HG02884 (cell line): ENCODE measurements at regions not wholly inside any gene's neighbourhood (a gene's known extent, or its start where the extent isn't known, plus 50 kb on each side); places are given as distances from the start of the nearest gene placed in this dataset.

Source experiments
- ATAC-seq: cut with Tn5 transposase; IDR thresholded peaks from one replicate; pipeline ENCODE4 v1.9.1; 2021; ENCODE audit warnings: mild to moderate bottlenecking, moderate library complexity; ENCODE audit not compliant: unreplicated experiment

- ATAC-seq: no peak
These were observed 248.6 kb upstream of the VEGFC start for GRCh38 chr4:177041356-177041755.

DNA sequence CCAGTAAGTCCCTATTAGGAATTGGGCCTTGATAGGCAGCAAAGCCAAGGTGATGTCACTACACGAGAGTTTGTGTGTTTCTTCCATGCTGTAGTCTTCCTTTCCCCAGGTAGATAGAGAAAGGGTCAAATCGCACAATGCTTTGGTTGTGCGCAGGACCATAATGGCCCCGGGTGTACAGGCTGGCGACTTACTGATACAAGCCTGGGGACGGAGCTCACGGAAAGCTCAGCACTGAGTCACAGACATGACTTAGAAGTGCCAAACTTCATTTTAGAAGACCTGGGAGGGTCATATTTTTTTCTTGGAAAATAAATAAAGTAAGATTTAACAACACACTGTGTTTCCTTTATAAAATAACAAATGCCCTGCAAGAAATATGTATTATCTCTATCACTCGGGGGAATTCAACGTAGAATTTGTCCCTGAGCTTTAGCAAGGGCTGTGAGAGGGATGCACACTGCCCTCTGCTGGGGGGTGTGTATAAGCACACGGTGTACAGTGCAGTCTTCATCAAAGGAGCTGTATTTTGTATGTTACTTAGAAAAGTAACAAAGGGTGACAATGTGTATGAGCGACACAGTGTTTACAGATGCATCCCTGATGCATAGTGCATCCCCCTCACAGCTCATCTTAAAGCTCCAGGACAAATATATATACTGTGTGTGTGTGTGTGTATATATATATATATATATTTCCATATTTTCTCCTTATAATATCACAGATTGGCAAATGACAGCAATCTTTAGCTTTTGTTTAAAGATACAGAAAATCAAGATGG lies 254.5 kb upstream of the VEGFC start:
- peak; percentile 86 for ATAC-seq

DNA sequence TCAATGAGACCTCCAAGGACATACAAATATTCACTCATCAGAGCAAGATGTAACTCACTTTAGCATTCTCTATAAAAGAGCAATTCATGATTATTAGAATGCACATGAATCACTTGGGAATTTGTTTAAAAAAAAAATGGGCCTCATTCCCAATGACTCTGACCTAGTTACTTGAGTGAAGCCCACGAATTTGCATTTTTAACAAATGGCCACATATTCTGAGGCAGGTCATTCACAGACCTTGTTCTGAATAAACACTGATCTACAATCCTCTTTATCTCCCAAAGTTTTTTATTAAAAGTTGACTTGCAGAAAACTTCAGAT lies 255.1 kb upstream of the VEGFC start:
- no peak for ATAC-seq

- peak; percentile 83 for ATAC-seq
These were observed 258.1 kb upstream of the NEIL3 start for GRCh38 chr4:177051473-177052060.

GRCh38 chr4:177052211-177052934 lies 257.3 kb upstream of the NEIL3 start:
- ATAC-seq: no peak

DNA sequence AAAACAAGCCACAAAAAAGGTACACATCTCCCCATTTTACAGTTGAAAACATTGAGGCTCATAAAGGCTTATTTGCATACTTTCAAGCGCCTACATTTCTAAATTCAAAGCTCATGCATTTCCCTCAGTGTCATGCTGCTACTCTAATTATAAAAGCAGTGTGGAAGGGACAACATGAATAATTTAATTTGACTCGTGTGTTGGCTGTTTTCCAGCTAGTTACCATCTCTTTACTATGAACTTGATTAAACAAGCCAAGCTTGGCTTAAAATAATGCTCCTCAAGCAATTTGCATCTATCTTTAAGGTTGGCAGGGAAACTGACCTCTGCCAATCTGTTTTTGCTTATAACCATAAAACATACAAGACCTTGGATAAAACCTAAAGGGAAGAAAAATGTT lies 252.5 kb upstream of the NEIL3 start:
- ATAC-seq: no peak

DNA sequence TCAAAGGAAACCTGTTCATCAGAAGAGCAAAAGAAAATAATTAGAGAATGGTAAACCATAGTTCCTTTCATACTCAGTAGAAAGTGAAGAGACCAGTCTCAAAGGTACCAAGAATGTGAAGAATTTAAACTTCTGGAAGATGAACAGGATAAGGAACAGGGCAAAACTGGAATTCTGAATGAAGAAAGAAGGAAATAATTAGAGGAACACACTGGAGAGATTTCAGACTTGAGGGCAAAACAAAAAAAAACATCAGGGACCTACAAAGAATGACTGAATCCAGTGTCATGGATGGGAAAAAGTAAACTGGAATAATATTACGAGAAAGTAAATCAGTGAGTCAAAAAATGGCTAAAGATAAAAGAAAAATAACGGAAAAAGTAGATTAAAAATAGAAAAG lies 245.6 kb upstream of the NEIL3 start:
- ATAC-seq: no peak

GRCh38 chr4:177064729-177065394 lies 244.8 kb upstream of the NEIL3 start:
- ATAC-seq: no peak

GRCh38 chr4:177066746-177067145 lies 242.9 kb upstream of the NEIL3 start:
- ATAC-seq: no peak

DNA sequence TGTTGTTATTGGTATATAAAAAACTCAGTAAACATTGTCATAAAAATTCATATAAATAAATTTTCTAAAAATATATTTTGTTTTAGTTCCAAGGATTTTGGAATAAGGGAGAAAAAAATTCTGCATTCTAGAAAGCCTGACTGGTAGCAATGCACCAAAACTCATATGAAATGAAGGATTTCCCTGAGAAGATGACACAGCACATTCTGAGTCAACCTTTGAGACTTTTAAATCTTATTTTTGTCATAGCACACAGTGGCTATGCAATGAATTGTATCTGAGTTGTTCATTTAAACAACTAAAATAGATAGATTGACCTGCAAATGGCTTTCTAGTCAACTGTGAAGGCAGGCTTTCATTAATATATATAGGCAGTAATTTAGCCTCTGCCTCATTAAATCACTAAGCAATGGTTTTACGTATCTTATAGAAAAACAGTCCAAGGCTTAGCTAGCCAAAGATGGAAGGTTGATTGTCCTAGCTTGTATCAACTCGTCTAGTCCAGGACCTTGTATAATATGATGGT lies 239.1 kb upstream of the NEIL3 start:
- no peak for ATAC-seq

DNA sequence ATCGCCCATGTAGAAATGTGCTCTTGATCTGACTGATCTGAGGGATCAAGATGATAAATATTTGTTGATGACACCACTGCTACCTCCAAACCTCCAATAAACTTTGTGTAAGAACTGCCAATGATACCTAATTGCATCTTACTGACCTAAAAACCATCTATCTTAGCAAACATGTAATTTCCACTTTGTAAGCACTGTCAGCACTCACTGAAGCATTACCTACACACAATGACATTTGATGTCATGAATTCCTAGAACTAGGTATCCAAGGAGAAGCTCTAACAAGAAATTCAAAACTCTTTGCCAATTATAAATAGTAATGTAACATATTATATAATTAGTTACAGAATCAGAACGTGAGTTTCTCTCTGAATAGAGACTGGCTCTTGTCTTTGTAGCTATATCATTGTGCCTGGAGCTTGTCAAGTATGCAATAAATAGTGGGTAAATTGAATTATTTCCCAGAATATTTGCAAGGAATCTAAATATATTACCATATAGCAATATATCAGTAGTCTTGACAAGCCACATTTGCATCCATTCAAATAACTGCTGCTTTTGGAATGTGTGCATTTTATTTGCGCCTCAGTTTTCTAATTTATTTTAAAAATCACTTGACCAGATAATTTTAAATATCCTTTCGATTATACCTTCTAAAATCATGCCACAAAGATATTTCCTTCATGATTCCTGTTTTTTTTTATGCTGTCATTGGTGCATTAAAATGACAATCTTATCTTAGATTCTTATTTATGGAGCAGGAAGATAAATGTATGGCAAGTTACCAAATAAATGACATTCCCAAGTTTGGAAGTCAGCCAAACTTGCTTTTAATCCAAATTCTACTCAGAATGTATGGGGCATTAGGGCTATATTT lies 232.3 kb upstream of the NEIL3 start:
- no peak for ATAC-seq

- ATAC-seq: no peak
These were observed 230.3 kb upstream of the NEIL3 start for GRCh38 chr4:177079327-177079726.

DNA sequence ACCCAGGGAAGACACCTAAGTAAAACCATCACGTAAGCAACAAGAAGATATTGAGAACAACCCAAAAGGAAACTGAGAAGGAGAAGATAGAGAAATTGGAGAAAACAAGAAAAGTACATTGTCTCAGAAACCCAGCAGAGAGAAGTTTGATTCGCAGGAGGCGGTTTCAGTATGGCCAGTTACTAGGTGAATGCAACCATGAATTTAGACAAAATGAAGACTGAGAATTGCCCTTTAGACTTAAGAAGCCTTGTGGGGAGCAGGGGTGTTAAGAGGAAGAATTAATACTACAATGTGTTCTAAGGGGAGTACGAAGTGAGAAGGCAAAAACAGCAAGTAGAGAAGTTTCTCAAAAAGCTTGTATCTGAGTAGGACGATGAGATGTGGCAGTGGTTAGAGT lies 229.3 kb upstream of the NEIL3 start:
- no peak for ATAC-seq

DNA sequence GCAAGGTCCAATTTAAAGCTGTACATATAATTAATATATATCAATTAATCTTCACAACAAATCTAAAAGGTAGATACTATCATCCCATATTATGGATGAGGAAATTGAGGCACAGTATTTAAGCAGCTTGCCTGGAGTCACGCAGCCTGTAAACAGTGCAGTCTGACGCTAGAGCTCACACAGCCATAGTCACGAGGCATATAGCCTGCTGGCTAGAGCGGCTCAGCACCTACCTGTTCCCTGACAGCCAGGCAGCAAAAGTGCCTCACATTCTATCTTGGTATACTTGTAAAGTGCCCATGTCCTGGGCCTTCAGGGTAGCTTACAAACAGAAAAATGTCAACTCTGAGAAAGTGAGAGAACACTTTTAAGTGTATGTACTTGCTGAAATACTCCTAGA lies 222.6 kb upstream of the NEIL3 start:
- no peak for ATAC-seq

- ATAC-seq: no peak
These were observed 222.2 kb upstream of the NEIL3 start for GRCh38 chr4:177087499-177087898.

- no peak for ATAC-seq
These were observed 218.2 kb upstream of the NEIL3 start for GRCh38 chr4:177091515-177091914.

GRCh38 chr4:177092807-177093206 lies 216.9 kb upstream of the NEIL3 start:
- no peak for ATAC-seq

- ATAC-seq: no peak
These were observed 215.7 kb upstream of the NEIL3 start for GRCh38 chr4:177093964-177094363.

DNA sequence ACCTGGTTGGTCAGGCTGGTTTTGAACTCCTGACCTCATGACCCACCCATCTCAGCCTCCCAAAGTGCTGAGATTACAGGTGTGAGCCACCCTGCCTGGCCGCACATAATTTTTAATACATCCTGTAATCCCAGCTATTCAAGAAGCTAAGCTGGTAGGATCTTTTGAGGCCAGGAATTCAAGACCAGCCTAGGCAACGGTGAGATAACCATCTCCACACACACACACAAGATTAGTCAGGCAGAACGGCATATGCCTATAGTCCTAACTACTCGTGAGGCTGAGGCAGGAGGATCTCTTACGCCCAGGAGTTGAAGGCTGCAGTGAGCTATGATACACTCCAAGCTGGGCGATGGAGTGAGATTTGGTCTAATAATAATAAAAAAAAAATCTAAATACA lies 212.4 kb upstream of the NEIL3 start:
- ATAC-seq: no peak

GRCh38 chr4:177099211-177099610 lies 210.5 kb upstream of the NEIL3 start:
- ATAC-seq: no peak

GRCh38 chr4:177100307-177100706 lies 209.4 kb upstream of the NEIL3 start:
- ATAC-seq: no peak
